ENCODE measurements at regions not wholly inside any gene's neighbourhood (a gene's known extent, or its start where the extent isn't known, plus 50 kb on each side); places are given as distances from the start of the nearest gene placed in this dataset.

DNA sequence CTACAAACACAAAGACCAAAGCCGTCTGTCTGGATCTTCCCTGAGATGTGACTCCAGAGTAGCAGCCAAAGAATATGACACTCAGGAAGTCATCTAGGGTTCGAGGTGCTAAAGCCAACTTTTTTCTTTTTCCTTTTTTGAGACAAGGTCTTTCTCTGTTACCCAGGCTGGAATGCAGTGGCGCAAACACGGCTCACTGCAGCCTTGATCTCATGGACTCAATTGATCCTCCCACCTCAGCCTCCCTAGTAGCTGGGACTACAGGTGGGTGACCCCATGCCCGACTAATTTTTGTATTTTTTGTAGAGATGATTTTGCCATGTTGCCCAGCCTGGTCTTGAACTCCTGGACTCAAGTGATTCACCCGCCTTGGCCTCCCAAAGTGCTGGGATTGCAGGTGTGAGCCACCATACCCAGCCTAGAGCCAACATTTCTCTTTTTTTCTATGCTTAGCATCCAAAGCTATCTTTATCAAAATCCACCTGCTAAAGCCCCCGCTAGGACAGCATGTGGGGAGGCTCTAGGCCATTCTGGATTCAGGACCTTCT, 92.8 kb downstream of the TMEM17 start:
- DNase-seq (ENCODE audit: extremely low read depth, low read depth): no peak
- TF ChIP-seq, protein P1, sequence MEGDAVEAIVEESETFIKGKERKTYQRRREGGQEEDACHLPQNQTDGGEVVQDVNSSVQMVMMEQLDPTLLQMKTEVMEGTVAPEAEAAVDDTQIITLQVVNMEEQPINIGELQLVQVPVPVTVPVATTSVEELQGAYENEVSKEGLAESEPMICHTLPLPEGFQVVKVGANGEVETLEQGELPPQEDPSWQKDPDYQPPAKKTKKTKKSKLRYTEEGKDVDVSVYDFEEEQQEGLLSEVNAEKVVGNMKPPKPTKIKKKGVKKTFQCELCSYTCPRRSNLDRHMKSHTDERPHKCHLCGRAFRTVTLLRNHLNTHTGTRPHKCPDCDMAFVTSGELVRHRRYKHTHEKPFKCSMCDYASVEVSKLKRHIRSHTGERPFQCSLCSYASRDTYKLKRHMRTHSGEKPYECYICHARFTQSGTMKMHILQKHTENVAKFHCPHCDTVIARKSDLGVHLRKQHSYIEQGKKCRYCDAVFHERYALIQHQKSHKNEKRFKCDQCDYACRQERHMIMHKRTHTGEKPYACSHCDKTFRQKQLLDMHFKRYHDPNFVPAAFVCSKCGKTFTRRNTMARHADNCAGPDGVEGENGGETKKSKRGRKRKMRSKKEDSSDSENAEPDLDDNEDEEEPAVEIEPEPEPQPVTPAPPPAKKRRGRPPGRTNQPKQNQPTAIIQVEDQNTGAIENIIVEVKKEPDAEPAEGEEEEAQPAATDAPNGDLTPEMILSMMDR (IDR thresholded peaks at IDR 0.05; ENCODE audit: low read depth, low read length): no peak

DNA sequence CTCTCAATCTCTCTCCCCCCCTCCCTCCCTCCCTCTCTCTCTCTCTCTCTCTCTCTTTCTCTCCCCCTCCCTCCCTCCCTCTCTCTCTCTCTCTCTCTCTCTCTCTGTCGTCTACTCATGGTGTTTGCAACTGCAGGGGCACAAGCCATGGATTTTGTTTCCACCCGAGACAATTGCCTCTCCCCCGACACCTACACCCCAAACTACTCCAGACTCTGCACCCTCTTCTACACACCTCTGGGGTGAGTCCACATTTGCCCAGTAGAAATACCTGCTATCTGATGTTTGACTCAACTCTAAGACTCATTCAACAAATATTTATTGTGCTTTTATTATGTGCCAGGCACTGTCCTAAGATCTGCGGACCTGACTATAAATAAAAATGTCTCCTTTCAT, 93.7 kb downstream of the TMEM17 start:
- DNase-seq (ENCODE audit: extremely low read depth, low read depth): no peak
- TF ChIP-seq, protein P1 (IDR thresholded peaks at IDR 0.05; ENCODE audit: low read depth, low read length): no peak

DNA sequence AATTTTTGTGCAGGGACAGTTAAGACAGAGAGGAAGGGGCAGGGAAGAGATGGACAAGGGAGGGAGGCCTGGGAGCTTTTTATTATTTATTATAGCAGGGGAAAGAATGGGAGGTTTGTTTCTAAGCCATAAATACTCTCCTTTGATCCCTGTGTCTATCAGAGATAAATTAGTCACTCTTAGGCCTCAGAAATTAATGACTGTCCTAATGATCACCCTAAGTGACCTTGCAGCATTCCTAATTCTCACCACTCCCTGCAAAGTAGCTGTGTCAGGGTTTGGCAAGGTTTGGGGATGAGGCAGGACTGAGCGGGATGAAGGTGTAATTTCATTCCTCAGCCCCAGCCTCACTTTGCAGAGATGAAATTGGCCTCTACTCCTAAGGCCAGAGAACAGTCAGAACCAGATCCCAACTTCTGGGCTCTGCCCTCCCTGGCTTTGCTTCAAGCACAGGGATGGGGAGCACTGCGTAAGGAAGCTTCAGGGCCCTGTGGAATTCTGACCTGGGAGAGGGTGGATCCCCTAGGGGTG, 95.0 kb downstream of the TMEM17 start:
- no peak for DNase-seq (ENCODE audit: extremely low read depth, low read depth)

DNA sequence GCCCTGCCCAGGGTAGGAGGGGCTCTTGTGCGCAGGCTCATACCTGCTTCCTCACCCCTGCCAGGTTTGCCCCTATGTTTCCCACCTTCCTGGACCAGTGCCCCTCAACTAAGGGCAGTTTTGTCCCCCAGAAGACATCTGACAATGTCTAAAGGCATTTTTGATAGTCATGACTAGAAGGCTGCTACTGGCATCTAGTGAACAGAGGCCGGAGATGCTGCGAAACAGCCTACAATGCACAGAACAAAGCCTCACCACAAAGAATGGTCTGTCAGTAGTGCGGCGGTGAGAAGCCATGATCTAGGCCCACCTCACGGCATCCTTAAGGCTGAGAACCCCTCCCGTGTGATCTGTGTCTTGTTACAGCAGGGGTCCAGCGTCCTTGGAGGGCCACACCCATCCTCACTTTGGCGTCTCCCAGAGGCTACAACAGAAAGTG, 96.0 kb downstream of the TMEM17 start:
- TF ChIP-seq, protein P1 (IDR thresholded peaks at IDR 0.05; ENCODE audit: low read depth, low read length): no peak
- no peak for DNase-seq (ENCODE audit: extremely low read depth, low read depth)

More for the DNA sequence above, 95.0 kb downstream of the TMEM17 start:
- TF ChIP-seq, protein P1 (IDR thresholded peaks at IDR 0.05; ENCODE audit: low read depth, low read length): no peak

DNA sequence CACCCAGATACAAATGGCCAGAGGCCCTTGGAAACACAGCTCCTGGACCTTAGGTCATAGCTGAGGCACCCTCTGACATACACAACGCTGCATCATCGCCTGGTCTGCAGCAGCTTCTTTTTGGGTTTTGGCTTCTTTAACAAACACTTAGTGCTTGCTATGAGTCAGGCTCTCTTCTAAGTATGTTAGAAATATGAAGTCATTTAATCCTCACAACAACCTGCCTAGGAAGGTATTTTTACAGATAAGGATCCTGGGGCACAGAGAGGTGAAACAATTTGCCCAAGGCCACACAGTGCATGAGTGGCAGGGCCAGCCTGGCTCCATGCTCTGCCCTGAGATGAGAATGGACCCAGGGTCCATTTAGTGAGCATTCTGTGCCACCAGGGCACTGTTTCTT, 96.6 kb downstream of the TMEM17 start:
- TF ChIP-seq, protein P1 (IDR thresholded peaks at IDR 0.05; ENCODE audit: low read depth, low read length): no peak

DNA sequence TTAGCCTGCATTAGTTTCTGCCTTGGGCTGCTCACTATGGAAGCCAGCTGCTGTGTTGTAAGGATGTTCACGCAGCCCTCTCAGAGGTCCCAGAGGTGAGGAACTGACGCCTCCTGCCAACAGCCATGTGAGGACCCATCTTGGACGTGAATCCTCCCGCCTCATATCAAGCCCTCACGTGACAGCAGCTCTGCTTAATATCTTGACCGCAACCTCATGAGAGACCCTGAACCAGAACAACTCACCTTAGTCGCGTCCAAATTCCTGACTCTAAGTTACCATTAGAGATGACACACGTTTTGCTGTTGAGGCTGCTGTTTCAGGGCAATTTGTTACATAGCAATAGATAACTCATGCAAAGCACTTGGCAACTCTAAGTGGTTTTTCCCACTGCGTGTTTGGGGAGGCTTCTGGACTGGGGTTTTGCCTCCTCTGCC, 97.7 kb downstream of the TMEM17 start:
- TF ChIP-seq, protein P1 (IDR thresholded peaks at IDR 0.05; ENCODE audit: low read depth, low read length): no peak
- no peak for DNase-seq (ENCODE audit: extremely low read depth, low read depth)

More for the DNA sequence above, 96.6 kb downstream of the TMEM17 start:
- no peak for DNase-seq (ENCODE audit: extremely low read depth, low read depth)

DNA sequence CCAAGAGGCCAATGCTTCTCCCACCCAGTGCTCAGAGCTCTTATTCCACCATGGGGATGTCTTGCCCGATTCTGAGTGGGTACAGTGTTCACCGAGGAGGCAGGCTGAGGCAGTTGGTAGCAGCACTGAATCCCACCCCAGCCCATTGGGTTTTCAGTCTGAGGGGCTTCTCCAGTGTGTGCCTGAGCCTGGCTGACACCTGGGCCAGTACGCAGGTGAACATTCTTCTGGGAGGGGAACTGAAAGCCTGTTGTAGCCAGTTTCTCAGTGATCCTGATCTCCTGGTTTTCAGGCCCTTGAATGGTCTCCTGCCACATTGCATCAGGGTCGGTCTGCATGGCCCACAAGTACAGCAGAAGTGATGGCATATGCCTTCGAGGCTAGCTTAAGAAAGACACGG, 98.2 kb downstream of the TMEM17 start:
- TF ChIP-seq, protein P1 (IDR thresholded peaks at IDR 0.05; ENCODE audit: low read depth, low read length): no peak
- no peak for DNase-seq (ENCODE audit: extremely low read depth, low read depth)
